CD4-positive, alpha-beta T cell treated with Interleukin-2 at 100 ng/mL for 4 hours (primary cell): ENCODE measurements at regions not wholly inside any gene's neighbourhood (a gene's known extent, or its start where the extent isn't known, plus 50 kb on each side); places are given as distances from the start of the nearest gene placed in this dataset.

ENCODE experiments used
- DNase-seq: peaks from one replicate; pipeline ENCODE4 v3.0.0-alpha.2; 2020; ENCODE audit warnings: low spot score

- no peak for DNase-seq
Measured at GRCh38 chr7:113968713-113969112, 49.9 kb upstream of the PPP1R3A start.
